ENCODE measurements at regions not wholly inside any gene's neighbourhood (a gene's known extent, or its start where the extent isn't known, plus 50 kb on each side); places are given as distances from the start of the nearest gene placed in this dataset.

- TF ChIP-seq EZH2 (IDR thresholded peaks at IDR 0.05; ENCODE audit: borderline replicate concordance, control insufficient read depth, low read depth, low read length) (no peak), RAD21 (IDR thresholded peaks at IDR 0.05; ENCODE audit: insufficient read depth, low read depth, low read length) (no peak), TCF3 (IDR thresholded peaks at IDR 0.05; ENCODE audit: borderline replicate concordance, insufficient read depth, low read depth, low read length) (no peak), POLR2A (IDR thresholded peaks at IDR 0.05; ENCODE audit: low read depth, low read length) (no peak), RELA (IDR thresholded peaks at IDR 0.05; ENCODE audit: borderline replicate concordance, partially characterized antibody) (no peak), CTCF (IDR thresholded peaks at IDR 0.05 in 2 of 3, conservative IDR thresholded peaks at IDR 0.05 in 1 of 3; ENCODE audit: control insufficient read depth in 2 of 3, extremely low read depth in 1 of 3, insufficient read depth in 1 of 3, low read depth in 3 of 3, low read length in 3 of 3) (no peak)
Observed at GRCh38 chr12:77640356-77640755, 190.3 kb upstream of the NAV3 start.

Measured in GM12878 (cell line).